Stomach (tissue), 8 donors: ENCODE measurements at regions not wholly inside any gene's neighbourhood (a gene's known extent, or its start where the extent isn't known, plus 50 kb on each side); places are given as distances from the start of the nearest gene placed in this dataset.

ENCODE experiments used
- DNase-seq, 2 donors: peaks; one replicate each; pipeline versions ENCODE4 v3.0.0 to v3.0.0-alpha.2; 2013 to 2019
- H3K27ac ChIP-seq, 5 donors: fragments of 200-600 bp in 4 of 5; sonication (generic) in 4 of 5; one replicate each; pipeline ENCODE4 v1.5.1; 2013 to 2019; ENCODE audit warnings: mild to moderate bottlenecking in 1 of 5, moderate library complexity in 1 of 5
- H3K27me3 ChIP-seq, 3 donors: fragments of 200-600 bp; sonication (generic); one replicate each; pipeline ENCODE4 v1.5.1; 2017 to 2019; ENCODE audit warnings: mixed run types in 1 of 3
- H3K36me3 ChIP-seq, 4 donors: fragments of 200-600 bp; sonication (generic); 1 replicate in 3 of 4; 2 replicates in 1 of 4; pipeline ENCODE4 v1.5.1; 2016 to 2019
- H3K4me1 ChIP-seq, 4 donors: fragments of 200-600 bp; sonication (generic); one replicate each; pipeline ENCODE4 v1.5.1; 2016 to 2019
- H3K4me3 ChIP-seq, 4 donors: fragments of 200-600 bp; sonication (generic) in 3 of 4; one replicate each; pipeline ENCODE4 v1.5.1; 2016 to 2019; ENCODE audit warnings: mild to moderate bottlenecking in 1 of 4
- H3K9me3 ChIP-seq, 4 donors: fragments of 200-600 bp; sonication (generic); one replicate each; pipeline ENCODE4 v1.5.1; 2016 to 2019
- EP300 ChIP-seq: sonication (generic); formaldehyde crosslinking; IDR thresholded peaks from one replicate; pipeline ENCODE4 v1.6.1; 2017; ENCODE audit warnings: antibody characterized with exemption
- POLR2A ChIP-seq, 4 donors: fragments of 450-650 bp; IDR thresholded peaks; one replicate each; pipeline ENCODE4 v1.6.1; 2016; ENCODE audit warnings: antibody characterized with exemption in 4 of 4, control low read depth in 2 of 4, mild to moderate bottlenecking in 1 of 4, moderate library complexity in 1 of 4
- POLR2AphosphoS5 ChIP-seq, 3 donors: sonication (generic); formaldehyde crosslinking; IDR thresholded peaks; one replicate each; pipeline ENCODE4 v1.6.1; 2016; ENCODE audit warnings: antibody characterized with exemption in 3 of 3
- WGBS, 5 donors: extraction: QIAGEN DNeasy Blood & Tissue Kit in 3 of 5; methylation state at CpG; one replicate each; pipeline versions ENCODE4 v1.1.5 to v1.1.7; 2013 to 2018; 5-methylcytosine and 5-hydroxymethylcytosine counted together
- intact Hi-C: fragments of 100-400 bp; cut with DNase I; formaldehyde crosslinking; loops from one replicate; pipeline ENCODE4 v1.15.1; 2023; ENCODE audit warnings: low total_unique reads
- TF ChIP-seq, protein P1 (sequence below), 7 experiments: fragments of 450-650 bp in 4 of 7; fragments of 200-600 bp in 3 of 7; sonication (generic) in 3 of 7; IDR thresholded peaks; one replicate each; pipeline ENCODE4 v1.5.1; 2016 to 2019; ENCODE audit warnings: antibody characterized with exemption in 7 of 7, control low read depth in 2 of 7, mild to moderate bottlenecking in 1 of 7
- donor health status: healthy with polysubstance abuse.
- donor health status: Bipolar disorder and iron deficiency.
- donor health status: healthy.

- H3K36me3 ChIP-seq: no peaks in the 10 kb centered on the region
- peaks cover 0 to 10% (median 5%) of the 10 kb centered on the region in 4 donors for H3K4me1 ChIP-seq
- no peaks in the 10 kb centered on the region for H3K27me3 ChIP-seq
- WGBS, 5 donors: 25 to 43% (median 29%) methylated on average over 8 of the region's 8 CpGs
- H3K4me3 ChIP-seq: no peak overlapping the region
- TF ChIP-seq EP300 (no peak), POLR2AphosphoS5 (IDR thresholded peaks at IDR 0.05) (no peak), POLR2A (IDR thresholded peaks at IDR 0.05) (no peak)
- TF ChIP-seq, protein P1, sequence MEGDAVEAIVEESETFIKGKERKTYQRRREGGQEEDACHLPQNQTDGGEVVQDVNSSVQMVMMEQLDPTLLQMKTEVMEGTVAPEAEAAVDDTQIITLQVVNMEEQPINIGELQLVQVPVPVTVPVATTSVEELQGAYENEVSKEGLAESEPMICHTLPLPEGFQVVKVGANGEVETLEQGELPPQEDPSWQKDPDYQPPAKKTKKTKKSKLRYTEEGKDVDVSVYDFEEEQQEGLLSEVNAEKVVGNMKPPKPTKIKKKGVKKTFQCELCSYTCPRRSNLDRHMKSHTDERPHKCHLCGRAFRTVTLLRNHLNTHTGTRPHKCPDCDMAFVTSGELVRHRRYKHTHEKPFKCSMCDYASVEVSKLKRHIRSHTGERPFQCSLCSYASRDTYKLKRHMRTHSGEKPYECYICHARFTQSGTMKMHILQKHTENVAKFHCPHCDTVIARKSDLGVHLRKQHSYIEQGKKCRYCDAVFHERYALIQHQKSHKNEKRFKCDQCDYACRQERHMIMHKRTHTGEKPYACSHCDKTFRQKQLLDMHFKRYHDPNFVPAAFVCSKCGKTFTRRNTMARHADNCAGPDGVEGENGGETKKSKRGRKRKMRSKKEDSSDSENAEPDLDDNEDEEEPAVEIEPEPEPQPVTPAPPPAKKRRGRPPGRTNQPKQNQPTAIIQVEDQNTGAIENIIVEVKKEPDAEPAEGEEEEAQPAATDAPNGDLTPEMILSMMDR (IDR thresholded peaks at IDR 0.05): no peak
- peaks cover 0 to 4% (median 0%) of the 10 kb centered on the region in 4 donors for H3K9me3 ChIP-seq
- peak in 1 of 2 donors; percentile 41 for DNase-seq
- intact Hi-C loops: no loop called here
- H3K27ac ChIP-seq: peak overlapping the region in 1 of 5 donors; percentile 1
These were observed 64.9 kb upstream of the SHC3 start for GRCh38 chr9:89243296-89244061.

DNA sequence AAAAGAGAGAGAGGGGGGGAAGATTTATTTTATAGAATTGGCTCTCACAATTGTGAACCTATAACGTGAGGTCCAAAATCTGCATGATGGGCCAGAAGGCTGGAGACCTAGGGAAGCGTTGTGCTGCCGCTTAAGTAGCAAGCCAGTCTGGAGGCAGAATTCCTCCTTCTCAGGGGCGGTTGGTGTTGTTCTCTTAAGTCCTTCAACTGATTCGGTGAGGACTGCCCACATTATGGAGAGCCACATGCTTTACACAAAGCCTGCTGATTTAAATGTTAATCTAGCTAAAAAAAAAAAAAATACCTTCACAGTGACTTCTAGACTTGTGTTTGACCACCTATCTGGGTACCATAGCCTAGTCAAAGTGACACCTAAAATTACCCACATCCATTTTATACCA lies 64.2 kb upstream of the CKS2 start:
- no peak for TF ChIP-seq EP300
- no peak for TF ChIP-seq POLR2AphosphoS5 (IDR thresholded peaks at IDR 0.05)
- TF ChIP-seq, protein P1 (IDR thresholded peaks at IDR 0.05): no peak
- no peak for TF ChIP-seq POLR2A (IDR thresholded peaks at IDR 0.05)
- no peak for DNase-seq
- intact Hi-C loops: no loop called here
- peaks cover 0 to under 1% (median 0%) of the 10 kb centered on the region in 4 donors for H3K9me3 ChIP-seq
- peaks cover 0 to 10% (median 5%) of the 10 kb centered on the region in 4 donors for H3K4me1 ChIP-seq
- no peak overlapping the region for H3K27ac ChIP-seq
- WGBS, 5 donors: 90 to 97% (median 94%) methylated on average over 5 of the region's 5 CpGs
- H3K36me3 ChIP-seq: no peaks in the 10 kb centered on the region
- no peak overlapping the region for H3K4me3 ChIP-seq
- no peaks in the 10 kb centered on the region for H3K27me3 ChIP-seq

DNA sequence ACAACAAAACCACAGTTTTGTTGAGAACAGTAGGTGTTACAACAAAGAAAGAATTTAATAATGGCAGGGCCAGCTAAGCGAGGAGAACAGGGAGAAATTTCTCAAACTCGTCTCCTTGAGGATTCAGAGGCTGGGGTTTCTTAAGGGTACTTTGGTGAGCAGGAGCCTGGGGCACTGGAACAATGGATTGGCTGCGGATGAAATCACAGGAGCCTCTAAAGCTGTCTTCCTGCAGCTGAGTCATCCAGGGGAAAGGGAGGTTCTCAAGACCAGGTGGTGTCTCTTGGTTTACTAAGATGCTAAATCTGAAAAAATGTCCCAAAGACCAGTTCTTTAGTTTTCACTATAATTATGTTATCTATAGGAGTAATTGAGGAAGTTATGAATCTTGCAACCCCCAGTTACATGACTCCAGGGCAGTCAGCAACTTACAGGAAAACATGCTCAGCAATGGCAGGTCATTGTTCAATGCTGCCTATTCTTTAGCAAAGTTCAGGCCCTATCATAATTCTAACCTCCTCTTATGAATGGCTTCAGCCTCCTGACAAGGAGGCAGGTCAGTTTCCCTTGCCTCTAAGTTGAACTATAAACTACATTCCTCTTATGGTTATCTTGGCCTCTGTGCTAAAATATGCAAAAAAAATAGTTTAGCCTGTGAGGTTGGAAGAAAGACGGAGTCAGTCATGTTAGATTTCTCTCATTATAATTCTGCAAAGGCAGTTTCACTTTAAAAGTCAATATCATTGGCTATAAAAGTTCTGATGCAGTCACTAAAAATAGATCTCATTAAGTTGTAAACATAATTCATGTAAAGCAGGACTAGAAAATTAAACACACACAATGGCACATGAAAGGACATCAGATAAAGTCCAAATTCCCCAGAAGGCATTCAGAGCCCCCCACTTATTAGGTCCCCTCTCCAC lies 63.3 kb upstream of the CKS2 start:
- 67 to 80% (median 75%) methylated on average over 4 of the region's 4 CpGs for WGBS, 5 donors
- Histone ChIP-seq H3K27me3 (no peaks in the 10 kb centered on the region), H3K36me3 (no peaks in the 10 kb centered on the region), H3K4me3 (no peak overlapping the region), H3K9me3 (peaks cover 0 to 4% (median 0%) of the 10 kb centered on the region in 4 donors), H3K4me1 (peaks cover 0 to 10% (median 5%) of the 10 kb centered on the region in 4 donors), H3K27ac (no peak overlapping the region)
- no peak for DNase-seq
- no peak for TF ChIP-seq EP300
- TF ChIP-seq, protein P1 (IDR thresholded peaks at IDR 0.05): no peak
- TF ChIP-seq POLR2A (IDR thresholded peaks at IDR 0.05): no peak
- TF ChIP-seq POLR2AphosphoS5 (IDR thresholded peaks at IDR 0.05): no peak
- intact Hi-C loops: no loop called here

DNA sequence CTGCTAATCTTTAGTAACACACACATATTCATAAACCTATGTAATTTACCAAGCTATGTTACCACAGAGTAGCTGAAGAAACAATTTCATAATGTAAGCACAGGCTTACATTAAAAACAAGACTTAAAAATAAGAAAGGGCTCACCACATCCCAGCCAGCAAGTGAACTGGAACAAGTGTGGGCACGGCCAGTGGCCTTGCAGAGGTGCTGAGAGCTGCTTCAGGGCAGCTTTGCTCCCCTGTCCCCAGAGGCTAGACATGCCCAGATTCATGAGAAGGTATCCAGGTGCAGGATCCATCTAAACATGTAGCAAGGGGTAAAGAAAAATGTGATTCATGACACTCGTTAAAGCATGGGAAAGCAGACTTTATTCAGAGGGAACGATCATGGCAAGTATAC lies 62.0 kb upstream of the CKS2 start:
- WGBS, 5 donors: 90 to 94% (median 93%) methylated on average over 3 of the region's 3 CpGs
- no peaks in the 10 kb centered on the region for H3K27me3 ChIP-seq
- H3K4me3 ChIP-seq: no peak overlapping the region
- H3K36me3 ChIP-seq: no peaks in the 10 kb centered on the region
- intact Hi-C loops: no loop called here
- H3K9me3 ChIP-seq: peaks cover 0 to 4% (median 0%) of the 10 kb centered on the region in 4 donors
- H3K4me1 ChIP-seq: no peaks in the 10 kb centered on the region
- no peak overlapping the region for H3K27ac ChIP-seq
- DNase-seq: no peak
- no peak for TF ChIP-seq POLR2A (IDR thresholded peaks at IDR 0.05)
- no peak for TF ChIP-seq POLR2AphosphoS5 (IDR thresholded peaks at IDR 0.05)
- TF ChIP-seq, protein P1 (IDR thresholded peaks at IDR 0.05): no peak
- no peak for TF ChIP-seq EP300
